ENCODE measurements at regions not wholly inside any gene's neighbourhood (a gene's known extent, or its start where the extent isn't known, plus 50 kb on each side); places are given as distances from the start of the nearest gene placed in this dataset.

DNA sequence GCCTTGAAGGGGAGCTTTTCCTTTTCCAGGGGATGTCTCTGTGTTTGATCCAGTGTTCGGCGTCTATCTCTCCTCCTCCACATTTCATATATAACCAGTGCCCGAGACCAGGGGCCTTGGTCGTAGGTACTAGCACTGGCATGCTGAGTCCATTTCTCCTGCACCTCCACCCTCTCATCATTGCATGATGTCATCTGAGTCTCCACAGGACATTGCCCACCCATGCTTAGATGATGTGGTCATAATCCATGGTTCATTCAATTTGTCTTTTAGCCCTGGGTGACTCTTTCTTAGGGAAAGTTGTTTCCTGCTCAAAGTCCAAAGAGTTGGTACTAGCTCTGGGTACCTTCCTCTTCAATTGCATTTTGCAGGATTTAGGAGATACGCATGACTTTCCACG lies 328.1 kb downstream of the BCL11B start:
- TF ChIP-seq, protein P1, sequence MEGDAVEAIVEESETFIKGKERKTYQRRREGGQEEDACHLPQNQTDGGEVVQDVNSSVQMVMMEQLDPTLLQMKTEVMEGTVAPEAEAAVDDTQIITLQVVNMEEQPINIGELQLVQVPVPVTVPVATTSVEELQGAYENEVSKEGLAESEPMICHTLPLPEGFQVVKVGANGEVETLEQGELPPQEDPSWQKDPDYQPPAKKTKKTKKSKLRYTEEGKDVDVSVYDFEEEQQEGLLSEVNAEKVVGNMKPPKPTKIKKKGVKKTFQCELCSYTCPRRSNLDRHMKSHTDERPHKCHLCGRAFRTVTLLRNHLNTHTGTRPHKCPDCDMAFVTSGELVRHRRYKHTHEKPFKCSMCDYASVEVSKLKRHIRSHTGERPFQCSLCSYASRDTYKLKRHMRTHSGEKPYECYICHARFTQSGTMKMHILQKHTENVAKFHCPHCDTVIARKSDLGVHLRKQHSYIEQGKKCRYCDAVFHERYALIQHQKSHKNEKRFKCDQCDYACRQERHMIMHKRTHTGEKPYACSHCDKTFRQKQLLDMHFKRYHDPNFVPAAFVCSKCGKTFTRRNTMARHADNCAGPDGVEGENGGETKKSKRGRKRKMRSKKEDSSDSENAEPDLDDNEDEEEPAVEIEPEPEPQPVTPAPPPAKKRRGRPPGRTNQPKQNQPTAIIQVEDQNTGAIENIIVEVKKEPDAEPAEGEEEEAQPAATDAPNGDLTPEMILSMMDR (conservative IDR thresholded peaks at IDR 0.05; ENCODE audit: low read depth, low read length) = no peak
- H3K4me3 ChIP-seq (ENCODE audit: low read length) = no peak overlapping the region
- DNase-seq (ENCODE audit: low read depth) = no peak

DNA sequence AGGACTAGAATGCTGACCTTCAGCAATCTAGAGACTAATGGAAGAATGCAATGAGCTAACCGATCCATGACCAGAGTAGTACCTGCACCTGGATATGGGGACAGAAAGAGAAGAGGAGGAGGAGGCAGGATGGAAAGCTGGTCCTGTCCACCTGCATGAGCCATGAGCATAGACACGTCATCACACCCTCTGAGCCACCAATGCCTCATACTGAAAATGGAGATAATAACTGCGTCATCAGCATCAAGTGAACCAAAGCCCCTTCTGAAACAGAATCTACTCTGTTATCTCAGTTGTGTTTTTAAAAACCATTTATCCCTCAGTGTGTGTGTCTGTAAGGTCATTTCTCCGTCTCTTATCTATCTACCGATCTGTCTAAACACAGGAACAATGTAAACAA lies 327.0 kb downstream of the BCL11B start:
- no peak for DNase-seq (ENCODE audit: low read depth)
- TF ChIP-seq, protein P1 (conservative IDR thresholded peaks at IDR 0.05; ENCODE audit: low read depth, low read length) = no peak
- H3K4me3 ChIP-seq (ENCODE audit: low read length) = no peak overlapping the region

DNA sequence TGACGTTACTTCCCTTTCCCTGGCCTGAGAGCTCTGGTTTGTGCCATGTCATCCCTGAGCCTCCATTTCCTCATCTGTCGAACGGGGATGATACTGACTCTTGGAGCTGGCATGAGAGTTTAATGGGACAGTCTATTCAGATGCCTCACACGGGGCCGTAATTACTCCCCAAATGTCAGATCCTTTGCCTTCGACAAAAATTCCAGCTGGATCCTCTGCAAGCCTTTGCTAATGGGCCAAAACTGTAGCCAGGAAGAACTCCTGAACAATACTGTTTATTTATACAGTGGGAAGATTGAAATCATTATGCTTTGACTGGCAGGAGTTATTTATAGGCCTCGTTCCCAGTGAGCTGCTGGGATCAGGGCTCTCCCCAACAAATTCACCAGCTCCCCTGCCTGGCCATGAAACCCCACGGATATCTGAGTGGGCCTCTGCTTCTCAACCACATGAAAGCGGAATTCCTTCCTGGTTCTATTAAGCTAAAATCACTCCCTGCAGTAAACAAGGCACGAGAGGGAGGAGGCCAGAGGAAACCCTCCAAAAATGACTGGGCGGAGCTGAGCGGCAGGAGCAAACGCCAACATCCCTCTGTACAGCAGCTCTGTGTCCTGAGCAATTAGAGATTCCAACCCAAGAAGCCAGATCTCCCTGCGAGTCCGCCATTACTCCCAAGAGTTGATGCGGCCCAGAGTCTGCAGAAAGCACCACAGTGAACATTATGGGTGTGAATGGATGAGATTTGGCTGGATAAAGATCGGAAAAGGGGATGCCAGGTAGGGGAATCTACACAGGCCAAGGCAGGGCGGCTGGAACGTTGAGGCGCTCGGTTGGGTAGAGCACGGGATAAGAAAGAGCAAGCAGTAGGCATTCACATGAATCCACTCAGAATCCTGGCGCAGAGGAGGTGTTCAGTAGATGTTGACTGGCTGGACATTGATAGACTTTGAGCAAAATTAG lies 326.1 kb downstream of the BCL11B start:
- DNase-seq (ENCODE audit: low read depth) = no peak
- H3K4me3 ChIP-seq (ENCODE audit: low read length) = no peak overlapping the region
- TF ChIP-seq, protein P1 (conservative IDR thresholded peaks at IDR 0.05; ENCODE audit: low read depth, low read length) = no peak

DNA sequence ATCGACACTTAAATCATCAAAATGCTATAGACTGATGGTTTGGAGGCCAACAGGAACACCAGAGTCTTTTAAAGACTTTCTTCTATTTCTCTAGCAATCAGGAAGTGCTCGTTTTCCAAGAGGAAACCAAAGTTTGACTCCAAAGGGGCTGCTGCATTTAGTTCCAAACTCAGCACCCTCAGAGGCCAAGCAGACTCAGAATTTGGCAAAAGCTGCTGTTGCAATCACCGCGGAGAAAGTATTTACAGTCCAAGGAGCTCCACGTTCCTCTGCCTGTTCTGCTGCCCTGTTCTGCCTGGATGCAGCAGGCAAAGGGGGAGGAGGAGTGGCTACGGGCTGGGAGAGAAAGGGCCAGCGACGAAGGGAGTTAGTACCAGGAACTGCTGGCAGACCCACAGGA lies 325.1 kb downstream of the BCL11B start:
- DNase-seq (ENCODE audit: low read depth) = no peak
- TF ChIP-seq, protein P1 (conservative IDR thresholded peaks at IDR 0.05; ENCODE audit: low read depth, low read length) = no peak
- H3K4me3 ChIP-seq (ENCODE audit: low read length) = no peak overlapping the region

DNA sequence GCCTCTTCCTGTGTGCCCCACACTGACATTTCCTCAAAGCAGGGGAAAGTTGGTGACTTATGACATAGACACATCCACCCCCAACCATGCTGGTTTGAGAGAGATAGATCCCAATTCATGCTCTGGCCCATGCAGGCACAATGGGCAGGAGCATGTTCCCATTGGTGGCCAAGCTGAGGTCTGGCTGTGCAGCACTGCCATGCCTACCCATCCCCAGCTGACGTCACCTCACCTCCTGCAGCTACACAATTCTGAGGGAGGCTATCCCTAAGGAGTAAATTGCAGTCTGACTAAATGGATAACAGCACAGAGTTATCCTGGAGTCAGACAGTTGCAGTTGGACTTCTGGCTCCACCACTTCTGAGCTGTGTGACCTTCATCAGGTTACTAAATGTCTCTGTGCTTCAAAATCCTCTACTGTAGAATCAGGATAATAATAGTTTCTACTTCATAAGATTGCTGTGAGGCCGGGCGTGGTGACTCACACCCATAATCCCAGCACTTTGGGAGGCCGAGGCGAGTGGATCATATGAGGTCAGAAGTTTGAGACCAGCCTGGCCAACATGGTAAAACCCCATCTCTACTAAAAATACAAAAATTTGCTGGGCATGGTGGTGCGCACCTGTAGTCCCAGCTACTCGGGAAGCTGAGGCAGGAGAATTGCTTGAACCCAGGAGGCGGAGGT lies 323.9 kb downstream of the BCL11B start:
- TF ChIP-seq, protein P1 (conservative IDR thresholded peaks at IDR 0.05; ENCODE audit: low read depth, low read length) = no peak
- H3K4me3 ChIP-seq (ENCODE audit: low read length) = no peak overlapping the region
- no peak for DNase-seq (ENCODE audit: low read depth)

DNA sequence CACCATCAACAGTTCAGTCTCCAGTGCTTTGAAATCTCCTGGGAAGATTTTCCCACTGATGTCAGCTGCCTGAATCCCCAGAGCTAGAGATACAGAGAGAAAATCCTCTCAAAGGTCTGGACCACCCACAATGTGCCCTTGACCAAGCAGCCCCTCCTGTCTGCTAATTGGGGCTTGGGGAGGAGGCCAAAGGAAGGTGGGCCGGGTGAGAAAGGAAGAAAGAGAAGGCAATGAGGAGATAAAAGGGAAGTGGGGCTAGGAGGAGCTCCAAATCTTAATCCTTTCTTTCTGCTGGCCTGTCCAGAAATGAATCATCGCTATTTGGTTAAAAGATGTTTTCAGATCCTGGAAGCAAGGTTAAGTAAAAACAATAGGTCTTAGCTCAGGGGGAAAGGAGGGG lies 322.9 kb downstream of the BCL11B start:
- TF ChIP-seq, protein P1 (conservative IDR thresholded peaks at IDR 0.05; ENCODE audit: low read depth, low read length) = no peak
- no peak for DNase-seq (ENCODE audit: low read depth)
- no peak overlapping the region for H3K4me3 ChIP-seq (ENCODE audit: low read length)

All from retinal pigment epithelial cell (primary cell).